CD1c-positive myeloid dendritic cell (primary cell): ENCODE measurements at regions not wholly inside any gene's neighbourhood (a gene's known extent, or its start where the extent isn't known, plus 50 kb on each side); places are given as distances from the start of the nearest gene placed in this dataset.
"Not testable (repeated sequence)": the region's sequence is repeated elsewhere in the genome, so short reads cannot be mapped to it uniquely, and the experiment has no call there.

Experiments used
- DNase-seq: peaks from one replicate; pipeline ENCODE4 v3.0.0-alpha.2; 2016; ENCODE audit errors: extremely low spot score

DNA sequence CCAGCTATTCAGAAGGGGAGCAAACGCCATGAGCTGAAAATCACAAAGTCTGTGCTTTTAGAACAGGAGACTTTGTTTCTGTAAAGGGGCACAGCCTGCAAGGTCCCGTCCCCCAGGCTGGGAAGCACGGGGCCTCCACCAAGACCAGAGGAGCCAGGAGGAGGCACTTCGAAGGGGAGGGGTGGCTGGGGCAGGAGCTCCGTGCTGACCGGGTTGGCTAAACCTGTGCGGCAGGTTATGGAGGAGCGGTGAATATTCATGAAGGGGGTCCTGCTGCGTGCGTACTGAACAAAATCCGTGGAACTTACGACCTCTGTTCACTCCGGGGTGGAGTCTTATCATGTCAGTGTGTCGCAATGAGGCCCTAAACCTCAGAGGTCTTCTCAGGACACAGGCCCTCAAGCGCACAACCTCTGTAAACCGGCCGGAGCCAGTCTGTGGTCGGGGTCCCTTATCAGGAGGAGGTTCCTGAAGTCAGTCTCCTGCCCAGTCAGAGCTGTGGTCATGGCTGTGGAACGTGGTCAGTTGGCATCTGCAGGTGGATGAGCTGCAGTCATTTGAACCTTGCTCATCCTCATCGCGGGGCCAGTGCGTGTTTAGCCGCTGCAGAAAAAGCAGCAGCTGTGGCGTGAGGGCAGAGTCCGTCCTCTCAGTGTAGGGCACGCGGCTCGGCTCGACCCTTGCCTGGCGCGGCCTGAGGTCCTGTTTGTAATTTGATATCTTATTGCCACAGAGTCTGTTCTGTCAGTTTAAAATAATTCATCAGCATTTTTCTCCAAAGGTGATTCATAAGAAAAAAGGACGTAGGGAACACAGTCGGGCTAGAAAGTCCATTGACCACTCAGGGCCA is 5507.7 kb upstream of the TPTE start:
- not testable (repeated sequence) for DNase-seq

GRCh38 chr21:5015187-5015586 is 5506.2 kb upstream of the TPTE start:
- DNase-seq: not testable (repeated sequence)

DNA sequence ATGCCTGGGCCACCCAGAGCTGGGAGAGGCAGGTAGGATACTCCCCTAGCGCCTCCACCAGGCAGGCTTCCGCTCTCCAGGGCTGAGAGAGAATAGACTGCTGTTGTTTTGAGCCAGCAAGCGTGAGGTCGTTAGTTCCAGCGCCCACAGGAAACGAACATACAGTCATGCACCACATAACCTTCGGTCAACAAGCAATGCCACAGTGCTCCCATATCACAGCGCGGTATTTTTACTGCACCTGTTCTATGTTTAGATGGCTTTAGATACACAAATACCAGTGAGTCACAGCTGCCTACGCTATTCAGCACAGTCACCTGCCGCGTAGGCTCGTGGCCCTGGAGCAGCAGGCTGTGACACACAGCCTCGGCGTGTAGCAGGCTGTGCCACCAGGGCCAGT is 5502.3 kb upstream of the TPTE start:
- DNase-seq: not testable (repeated sequence)

- not testable (repeated sequence) for DNase-seq
Measured at GRCh38 chr21:5021815-5022214, 5499.6 kb upstream of the TPTE start.

- DNase-seq: not testable (repeated sequence)
Measured at GRCh38 chr21:5022254-5022653, 5499.1 kb upstream of the TPTE start.

DNA sequence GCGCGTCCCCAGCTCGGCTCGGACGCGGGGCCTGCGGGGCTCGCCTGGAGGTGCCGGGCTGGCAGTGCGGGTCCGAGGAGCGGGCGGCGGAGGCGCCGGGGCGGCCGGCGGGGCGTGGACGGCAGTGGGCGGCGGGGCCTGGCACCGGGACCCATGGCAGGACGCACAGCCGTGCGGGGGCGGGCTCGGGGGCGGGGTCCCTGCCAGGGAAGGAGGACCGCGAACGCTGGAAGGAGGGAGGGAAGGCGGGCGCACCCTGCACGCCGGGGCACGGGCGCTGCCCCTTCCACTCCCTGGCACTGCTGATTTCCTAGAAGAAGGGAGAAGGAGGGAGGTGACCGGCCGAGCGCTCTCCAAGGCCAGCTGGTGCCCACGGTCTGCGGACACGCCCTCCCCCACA is 5498.6 kb upstream of the TPTE start:
- DNase-seq: not testable (repeated sequence)

- not testable (repeated sequence) for DNase-seq
Measured at GRCh38 chr21:5035147-5035546, 5486.2 kb upstream of the TPTE start.

GRCh38 chr21:5035587-5035986 is 5485.8 kb upstream of the TPTE start:
- not testable (repeated sequence) for DNase-seq

GRCh38 chr21:5037606-5038331 is 5483.6 kb upstream of the TPTE start:
- DNase-seq: not testable (repeated sequence)

DNA sequence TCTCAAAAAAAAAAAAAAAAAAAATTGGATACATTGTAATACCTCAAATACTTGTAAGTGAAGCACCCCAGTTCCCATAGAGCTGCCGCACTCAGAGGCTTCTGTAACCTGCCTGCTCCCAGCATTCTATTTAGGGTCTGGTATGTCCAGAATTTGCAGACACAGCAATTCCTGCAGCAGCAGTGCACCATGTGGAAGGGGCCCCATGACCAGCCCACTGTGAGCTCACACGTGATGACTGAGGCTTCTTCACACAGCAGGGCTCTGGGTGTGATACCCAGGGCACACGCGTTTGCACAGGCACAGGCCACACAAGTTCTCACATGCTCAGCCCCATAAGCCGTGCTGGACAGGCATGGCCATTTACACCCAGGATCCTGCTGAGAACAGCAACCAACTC is 5481.5 kb upstream of the TPTE start:
- not testable (repeated sequence) for DNase-seq

DNA sequence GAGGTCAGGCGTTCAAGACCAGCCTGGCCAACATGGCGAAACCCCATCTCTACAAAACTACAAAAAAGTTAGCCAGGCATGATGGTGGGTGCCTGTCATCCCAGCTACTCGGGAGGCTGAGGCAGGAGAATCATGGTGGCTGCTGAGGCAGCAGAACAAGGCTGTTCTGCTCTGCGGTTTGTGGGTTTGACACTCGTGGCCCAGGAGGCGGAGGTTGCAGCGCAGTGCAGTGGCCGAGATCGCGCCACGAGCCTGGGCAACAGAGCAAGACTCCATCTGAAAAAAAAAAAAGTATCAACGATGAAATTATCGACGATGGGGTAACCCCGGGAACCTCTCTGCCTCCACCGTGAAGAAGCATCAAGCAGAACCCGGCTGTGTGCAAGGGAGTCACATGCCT is 5478.8 kb upstream of the TPTE start:
- DNase-seq: not testable (repeated sequence)

DNA sequence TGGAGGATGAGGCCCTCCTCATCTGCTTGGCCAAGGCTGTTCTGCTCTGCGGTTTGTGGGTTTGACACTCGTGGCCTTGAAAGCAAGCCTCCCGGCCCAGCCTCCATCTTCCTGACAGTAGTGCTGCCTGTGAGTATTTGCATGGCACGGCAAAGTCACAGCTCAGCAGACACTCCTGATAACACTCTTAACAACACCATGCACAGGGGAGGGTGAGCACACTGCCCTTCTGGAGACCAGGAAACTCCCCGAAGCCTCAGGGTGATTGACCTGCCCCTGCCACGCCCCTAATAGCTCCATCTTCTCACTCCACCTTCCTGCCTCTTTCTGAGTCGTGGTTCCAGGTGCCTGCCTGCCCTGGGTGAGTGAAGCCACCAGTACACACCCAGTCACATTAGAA is 5476.6 kb upstream of the TPTE start:
- not testable (repeated sequence) for DNase-seq

- not testable (repeated sequence) for DNase-seq
Measured at GRCh38 chr21:5051303-5052018, 5469.9 kb upstream of the TPTE start.

- DNase-seq: not testable (repeated sequence)
Measured at GRCh38 chr21:5055027-5055754, 5466.2 kb upstream of the TPTE start.

DNA sequence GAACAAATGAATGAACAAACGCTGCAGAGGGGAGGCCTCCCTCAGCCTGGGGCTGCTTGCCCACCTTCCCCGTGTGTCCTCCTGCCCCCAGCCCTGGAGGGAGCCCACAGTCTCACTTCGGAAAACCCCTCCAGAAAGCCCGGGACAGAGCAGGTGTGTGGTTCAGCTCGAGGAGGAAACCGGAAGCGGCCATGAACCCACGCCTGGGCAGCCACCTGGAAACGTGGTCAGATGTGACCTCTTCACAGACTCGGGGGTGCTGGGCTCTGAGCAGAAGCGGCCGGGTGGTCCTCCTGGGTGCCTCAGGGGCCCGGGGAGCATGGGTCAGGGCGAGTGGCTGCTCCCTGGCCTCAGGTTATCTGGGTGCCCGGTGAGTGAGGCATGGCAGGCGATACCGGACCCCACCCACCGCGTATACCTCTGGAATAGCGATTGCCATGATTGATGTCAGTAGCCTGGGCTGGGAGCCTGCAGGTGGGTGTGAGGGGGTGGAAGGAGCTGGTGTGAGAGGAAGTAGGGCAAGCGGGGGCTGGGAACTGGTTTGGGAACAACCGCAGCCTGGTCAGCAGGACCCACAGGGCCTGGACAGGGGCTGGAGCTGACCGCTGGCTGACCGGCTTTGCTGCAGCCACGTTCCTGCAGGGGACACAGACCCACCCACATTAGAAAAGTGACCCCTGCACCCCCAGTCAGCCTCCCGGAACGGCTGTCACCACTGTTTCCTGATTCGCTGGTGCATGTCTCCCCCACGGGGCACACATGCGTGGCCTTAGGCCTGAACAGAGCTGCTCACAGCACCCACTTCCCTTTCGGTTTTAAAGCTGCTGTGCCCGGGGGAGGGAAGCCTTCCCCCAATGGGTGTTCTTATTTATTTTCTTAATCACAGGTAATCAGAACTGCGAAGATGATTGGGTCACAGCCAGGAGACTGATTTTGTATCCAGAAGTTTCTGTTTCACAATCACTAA is 5465.1 kb upstream of the TPTE start:
- DNase-seq: not testable (repeated sequence)

GRCh38 chr21:5057077-5057476 is 5464.3 kb upstream of the TPTE start:
- DNase-seq: not testable (repeated sequence)

- DNase-seq: not testable (repeated sequence)
Measured at GRCh38 chr21:5060364-5061083, 5460.9 kb upstream of the TPTE start.

- not testable (repeated sequence) for DNase-seq
Measured at GRCh38 chr21:5064581-5065142, 5456.7 kb upstream of the TPTE start.
